Body of pancreas (tissue), 4 donors: ENCODE measurements at regions not wholly inside any gene's neighbourhood (a gene's known extent, or its start where the extent isn't known, plus 50 kb on each side); places are given as distances from the start of the nearest gene placed in this dataset.

Source experiments
- CTCF ChIP-seq, 7 experiments: fragments of 450-650 bp in 4 of 7; fragments of 200-600 bp in 3 of 7; sonication (generic) in 3 of 7; IDR thresholded peaks; one replicate each; pipeline ENCODE4 v1.5.1; 2016 to 2019; ENCODE audit warnings: antibody characterized with exemption in 7 of 7
- POLR2A ChIP-seq, 3 donors: fragments of 450-650 bp; IDR thresholded peaks; one replicate each; pipeline ENCODE4 v1.6.1; 2016; ENCODE audit warnings: antibody characterized with exemption in 3 of 3, mild to moderate bottlenecking in 2 of 3

DNA sequence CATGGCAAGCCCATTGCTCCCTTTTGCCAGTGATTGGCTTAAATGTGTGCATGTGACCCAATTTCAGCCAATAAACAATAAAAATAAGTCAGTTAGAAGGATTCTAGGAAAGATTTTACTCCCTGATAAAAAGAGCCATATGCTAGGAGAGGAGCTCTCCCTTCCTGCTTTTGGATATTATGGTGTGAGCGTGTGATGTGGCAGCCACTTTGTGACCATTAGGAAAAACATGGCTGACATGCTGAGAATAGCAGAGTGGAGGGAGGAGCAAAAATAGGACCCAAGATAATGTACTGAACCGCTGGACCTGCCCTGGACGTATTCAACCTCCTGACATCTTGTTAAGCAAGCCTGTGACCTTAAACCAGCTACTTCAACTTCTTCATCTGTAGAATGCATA is 160.6 kb upstream of the MLN start:
- TF ChIP-seq CTCF (IDR thresholded peaks at IDR 0.05) (no peak), POLR2A (IDR thresholded peaks at IDR 0.05) (no peak)
